Stimulated activated memory B cell treated with anti-CD40 and anti-IgM and Interleukin-4, amounts not matched to agents 10 μg/mL and 1 μg/mL and 100 μg/mL, for 72 hours (primary cell): ENCODE measurements at regions not wholly inside any gene's neighbourhood (a gene's known extent, or its start where the extent isn't known, plus 50 kb on each side); places are given as distances from the start of the nearest gene placed in this dataset.

ENCODE experiments used
- ATAC-seq: fragments of 150-1000 bp; cut with Tn5 transposase; 2 replicates; pipeline ENCODE4 v1.10.0; 2021
- H3K27ac Mint-ChIP-seq: one replicate; pipeline ENCODE4 v1.8.0; 2022; ENCODE audit warnings: mild to moderate bottlenecking, mixed read lengths
- H3K27me3 Mint-ChIP-seq: one replicate; pipeline ENCODE4 v1.8.0; 2022; ENCODE audit warnings: mixed read lengths
- H3K36me3 Mint-ChIP-seq: one replicate; pipeline ENCODE4 v1.8.0; 2022; ENCODE audit warnings: mixed read lengths
- H3K4me1 Mint-ChIP-seq: one replicate; pipeline ENCODE4 v1.8.0; 2022; ENCODE audit warnings: mixed read lengths
- H3K4me3 Mint-ChIP-seq: one replicate; pipeline ENCODE4 v1.8.0; 2022; ENCODE audit warnings: mild to moderate bottlenecking, moderate library complexity, mixed read lengths
- H3K9me3 Mint-ChIP-seq: one replicate; pipeline ENCODE4 v1.8.0; 2022; ENCODE audit warnings: mixed read lengths

- ATAC-seq, result no peak
These were observed 128.6 kb downstream of the ZFP36L2 start for GRCh38 chr2:43097644-43098408.

GRCh38 chr2:43095533-43096295 lies 130.7 kb downstream of the ZFP36L2 start:
- ATAC-seq, result no peak

More at GRCh38 chr2:43097644-43098408, 128.6 kb downstream of the ZFP36L2 start:
- Mint-ChIP-seq H3K4me3 (no peak overlapping the region), H3K9me3 (no peaks in the 10 kb centered on the region), H3K36me3 (no peaks in the 10 kb centered on the region), H3K4me1 (peaks cover 15% of the 10 kb centered on the region), H3K27me3 (peaks cover 8% of the 10 kb centered on the region), H3K27ac (no peak overlapping the region)

GRCh38 chr2:43092520-43093179 lies 133.8 kb downstream of the ZFP36L2 start:
- H3K4me1 Mint-ChIP-seq, result peaks cover 9% of the 10 kb centered on the region
- H3K9me3 Mint-ChIP-seq, result peaks cover 3% of the 10 kb centered on the region
- ATAC-seq, result no peak
- H3K36me3 Mint-ChIP-seq, result no peaks in the 10 kb centered on the region
- H3K4me3 Mint-ChIP-seq, result no peak overlapping the region
- H3K27me3 Mint-ChIP-seq, result no peaks in the 10 kb centered on the region
- no peak overlapping the region for H3K27ac Mint-ChIP-seq

More at GRCh38 chr2:43095533-43096295, 130.7 kb downstream of the ZFP36L2 start:
- Mint-ChIP-seq H3K4me3 (no peak overlapping the region), H3K9me3 (no peaks in the 10 kb centered on the region), H3K4me1 (peaks cover 15% of the 10 kb centered on the region), H3K27ac (no peak overlapping the region), H3K27me3 (peaks cover 8% of the 10 kb centered on the region), H3K36me3 (no peaks in the 10 kb centered on the region)

GRCh38 chr2:43090317-43090716 lies 136.1 kb downstream of the ZFP36L2 start:
- Mint-ChIP-seq H3K27me3 (no peaks in the 10 kb centered on the region), H3K27ac (no peak overlapping the region)

GRCh38 chr2:43088143-43089073 lies 138.0 kb downstream of the ZFP36L2 start:
- ATAC-seq, result no peak
- Mint-ChIP-seq H3K27ac (no peak overlapping the region), H3K4me3 (no peak overlapping the region)

More at GRCh38 chr2:43090317-43090716, 136.1 kb downstream of the ZFP36L2 start:
- Mint-ChIP-seq H3K4me3 (no peak overlapping the region), H3K36me3 (no peaks in the 10 kb centered on the region), H3K9me3 (peaks cover 3% of the 10 kb centered on the region), H3K4me1 (no peaks in the 10 kb centered on the region)
- ATAC-seq, result no peak

GRCh38 chr2:43087413-43087812 lies 139.0 kb downstream of the ZFP36L2 start:
- Mint-ChIP-seq H3K4me1 (no peaks in the 10 kb centered on the region), H3K36me3 (no peaks in the 10 kb centered on the region), H3K27me3 (no peaks in the 10 kb centered on the region), H3K27ac (no peak overlapping the region), H3K9me3 (peaks cover 3% of the 10 kb centered on the region), H3K4me3 (no peak overlapping the region)
- ATAC-seq, result no peak

More at GRCh38 chr2:43088143-43089073, 138.0 kb downstream of the ZFP36L2 start:
- H3K36me3 Mint-ChIP-seq, result no peaks in the 10 kb centered on the region
- H3K4me1 Mint-ChIP-seq, result no peaks in the 10 kb centered on the region
- peaks cover 3% of the 10 kb centered on the region for H3K9me3 Mint-ChIP-seq
- no peaks in the 10 kb centered on the region for H3K27me3 Mint-ChIP-seq

GRCh38 chr2:43086451-43087221 lies 139.8 kb downstream of the ZFP36L2 start:
- H3K27me3 Mint-ChIP-seq, result no peaks in the 10 kb centered on the region
- H3K36me3 Mint-ChIP-seq, result no peaks in the 10 kb centered on the region
- no peak overlapping the region for H3K4me3 Mint-ChIP-seq
- H3K27ac Mint-ChIP-seq, result no peak overlapping the region
- no peaks in the 10 kb centered on the region for H3K4me1 Mint-ChIP-seq
- ATAC-seq, result no peak
- peaks cover 3% of the 10 kb centered on the region for H3K9me3 Mint-ChIP-seq

GRCh38 chr2:43085929-43086328 lies 140.5 kb downstream of the ZFP36L2 start:
- no peaks in the 10 kb centered on the region for H3K27me3 Mint-ChIP-seq
- no peak for ATAC-seq
- H3K4me3 Mint-ChIP-seq, result no peak overlapping the region
- H3K36me3 Mint-ChIP-seq, result no peaks in the 10 kb centered on the region
- H3K27ac Mint-ChIP-seq, result no peak overlapping the region
- H3K9me3 Mint-ChIP-seq, result peaks cover 3% of the 10 kb centered on the region
- no peaks in the 10 kb centered on the region for H3K4me1 Mint-ChIP-seq

GRCh38 chr2:43085505-43085904 lies 140.9 kb downstream of the ZFP36L2 start:
- peaks cover 3% of the 10 kb centered on the region for H3K9me3 Mint-ChIP-seq

GRCh38 chr2:43084699-43085091 lies 141.7 kb downstream of the ZFP36L2 start:
- no peaks in the 10 kb centered on the region for H3K36me3 Mint-ChIP-seq

More at GRCh38 chr2:43085505-43085904, 140.9 kb downstream of the ZFP36L2 start:
- no peaks in the 10 kb centered on the region for H3K36me3 Mint-ChIP-seq
- no peak overlapping the region for H3K27ac Mint-ChIP-seq
- H3K4me1 Mint-ChIP-seq, result no peaks in the 10 kb centered on the region
- ATAC-seq, result no peak
- H3K4me3 Mint-ChIP-seq, result no peak overlapping the region
- no peaks in the 10 kb centered on the region for H3K27me3 Mint-ChIP-seq

GRCh38 chr2:43083710-43084698 lies 142.4 kb downstream of the ZFP36L2 start:
- H3K9me3 Mint-ChIP-seq, result no peaks in the 10 kb centered on the region
- no peaks in the 10 kb centered on the region for H3K36me3 Mint-ChIP-seq
- no peak overlapping the region for H3K27ac Mint-ChIP-seq
- H3K4me1 Mint-ChIP-seq, result no peaks in the 10 kb centered on the region
- H3K4me3 Mint-ChIP-seq, result no peak overlapping the region
- ATAC-seq, result no peak
- no peaks in the 10 kb centered on the region for H3K27me3 Mint-ChIP-seq

More at GRCh38 chr2:43084699-43085091, 141.7 kb downstream of the ZFP36L2 start:
- Mint-ChIP-seq H3K9me3 (peaks cover under 1% of the 10 kb centered on the region), H3K4me1 (no peaks in the 10 kb centered on the region), H3K27me3 (no peaks in the 10 kb centered on the region), H3K27ac (no peak overlapping the region), H3K4me3 (no peak overlapping the region)
- ATAC-seq, result no peak

GRCh38 chr2:43082903-43083677 lies 143.3 kb downstream of the ZFP36L2 start:
- no peak overlapping the region for H3K27ac Mint-ChIP-seq
- no peaks in the 10 kb centered on the region for H3K4me1 Mint-ChIP-seq
- no peaks in the 10 kb centered on the region for H3K9me3 Mint-ChIP-seq

More at GRCh38 chr2:43082903-43083677, 143.3 kb downstream of the ZFP36L2 start:
- Mint-ChIP-seq H3K27me3 (no peaks in the 10 kb centered on the region), H3K36me3 (no peaks in the 10 kb centered on the region), H3K4me3 (no peak overlapping the region)
- ATAC-seq, result no peak
